Dendritic cell treated with granulocyte-macrophage colony-stimulating factor and Interleukin-4, amounts not matched to agents 40 ng/mL and 50 ng/mL, for 4 days (primary cell): ENCODE measurements at regions not wholly inside any gene's neighbourhood (a gene's known extent, or its start where the extent isn't known, plus 50 kb on each side); places are given as distances from the start of the nearest gene placed in this dataset.
"Not testable (repeated sequence)": the region's sequence is repeated elsewhere in the genome, so short reads cannot be mapped to it uniquely, and the experiment has no call there.

Experiments
- H3K27ac Mint-ChIP-seq: one replicate; pipeline ENCODE4 v1.8.0; 2022; ENCODE audit warnings: mild to moderate bottlenecking, mixed read lengths
- H3K27me3 Mint-ChIP-seq: one replicate; pipeline ENCODE4 v1.8.0; 2022; ENCODE audit warnings: mild to moderate bottlenecking, mixed read lengths
- H3K36me3 Mint-ChIP-seq: one replicate; pipeline ENCODE4 v1.8.0; 2022; ENCODE audit warnings: low read depth, mixed read lengths
- H3K4me1 Mint-ChIP-seq: one replicate; pipeline ENCODE4 v1.8.0; 2022; ENCODE audit warnings: low read depth, mixed read lengths
- H3K4me3 Mint-ChIP-seq: one replicate; pipeline ENCODE4 v1.8.0; 2022; ENCODE audit warnings: mild to moderate bottlenecking, moderate library complexity, mixed read lengths
- H3K9me3 Mint-ChIP-seq: one replicate; pipeline ENCODE4 v1.8.0; 2022; ENCODE audit warnings: mixed read lengths
- intact Hi-C: fragments of 100-400 bp; cut with micrococcal nuclease; formaldehyde crosslinking; loops from one replicate; pipeline ENCODE4 v1.15.0; 2022

- Mint-ChIP-seq H3K27ac (no peak overlapping the region), H3K4me3 (no peak overlapping the region), H3K4me1 (no peaks in the 10 kb centered on the region), H3K36me3 (no peaks in the 10 kb centered on the region), H3K9me3 (no peaks in the 10 kb centered on the region), H3K27me3 (peaks cover 2% of the 10 kb centered on the region)
- intact Hi-C loops = no loop called here
Observed at GRCh38 chr5:58185397-58185796, 274.5 kb downstream of the PLK2 start.

GRCh38 chr5:58184910-58185309, 275.0 kb downstream of the PLK2 start:
- H3K9me3 Mint-ChIP-seq = no peaks in the 10 kb centered on the region
- peaks cover 2% of the 10 kb centered on the region for H3K27me3 Mint-ChIP-seq
- H3K36me3 Mint-ChIP-seq = no peaks in the 10 kb centered on the region
- H3K27ac Mint-ChIP-seq = no peak overlapping the region
- no peak overlapping the region for H3K4me3 Mint-ChIP-seq
- intact Hi-C loops = no loop called here
- no peaks in the 10 kb centered on the region for H3K4me1 Mint-ChIP-seq

- Mint-ChIP-seq H3K4me3 (no peak overlapping the region), H3K4me1 (no peaks in the 10 kb centered on the region), H3K27ac (no peak overlapping the region), H3K36me3 (no peaks in the 10 kb centered on the region), H3K27me3 (peaks cover 2% of the 10 kb centered on the region), H3K9me3 (no peaks in the 10 kb centered on the region)
- intact Hi-C loops = no loop called here
Observed at GRCh38 chr5:58183786-58184085, 276.1 kb downstream of the PLK2 start.

- Mint-ChIP-seq H3K27ac (no peak overlapping the region), H3K9me3 (no peaks in the 10 kb centered on the region), H3K27me3 (peaks cover 2% of the 10 kb centered on the region), H3K36me3 (no peaks in the 10 kb centered on the region), H3K4me1 (no peaks in the 10 kb centered on the region), H3K4me3 (no peak overlapping the region)
- intact Hi-C loops = no loop called here
Observed at GRCh38 chr5:58183078-58183785, 276.7 kb downstream of the PLK2 start.

- H3K4me1 Mint-ChIP-seq = no peaks in the 10 kb centered on the region
- intact Hi-C loops = no loop called here
- H3K4me3 Mint-ChIP-seq = no peak overlapping the region
- H3K27me3 Mint-ChIP-seq = peaks cover 2% of the 10 kb centered on the region
- H3K36me3 Mint-ChIP-seq = no peaks in the 10 kb centered on the region
- no peaks in the 10 kb centered on the region for H3K9me3 Mint-ChIP-seq
- no peak overlapping the region for H3K27ac Mint-ChIP-seq
Observed at GRCh38 chr5:58182287-58182841, 277.5 kb downstream of the PLK2 start.

- Mint-ChIP-seq H3K4me3 (no peak overlapping the region), H3K4me1 (no peaks in the 10 kb centered on the region), H3K27ac (no peak overlapping the region), H3K27me3 (peaks cover 2% of the 10 kb centered on the region), H3K36me3 (no peaks in the 10 kb centered on the region), H3K9me3 (no peaks in the 10 kb centered on the region)
- intact Hi-C loops = no loop called here
Observed at GRCh38 chr5:58181578-58182286, 278.2 kb downstream of the PLK2 start.

GRCh38 chr5:58172946-58173345, 286.9 kb downstream of the PLK2 start:
- Mint-ChIP-seq H3K9me3 (no peaks in the 10 kb centered on the region), H3K27ac (no peak overlapping the region)

GRCh38 chr5:58165152-58165551, 294.7 kb downstream of the PLK2 start:
- Mint-ChIP-seq H3K4me3 (no peak overlapping the region), H3K36me3 (no peaks in the 10 kb centered on the region), H3K9me3 (peaks cover 17% of the 10 kb centered on the region), H3K27ac (no peak overlapping the region), H3K4me1 (no peaks in the 10 kb centered on the region), H3K27me3 (no peaks in the 10 kb centered on the region)
- intact Hi-C loops = no loop called here

More at GRCh38 chr5:58172946-58173345, 286.9 kb downstream of the PLK2 start:
- Mint-ChIP-seq H3K4me3 (no peak overlapping the region), H3K4me1 (no peaks in the 10 kb centered on the region), H3K36me3 (no peaks in the 10 kb centered on the region), H3K27me3 (no peaks in the 10 kb centered on the region)
- intact Hi-C loops = no loop called here

GRCh38 chr5:58161889-58162288, 298.0 kb downstream of the PLK2 start:
- H3K27me3 Mint-ChIP-seq, H3K4me3 Mint-ChIP-seq, H3K4me1 Mint-ChIP-seq, H3K36me3 Mint-ChIP-seq, H3K27ac Mint-ChIP-seq, intact Hi-C loops: not testable (repeated sequence)
- peaks cover 17% of the 10 kb centered on the region for H3K9me3 Mint-ChIP-seq

- Mint-ChIP-seq H3K4me1 (no peaks in the 10 kb centered on the region), H3K36me3 (no peaks in the 10 kb centered on the region), H3K9me3 (peaks cover 6% of the 10 kb centered on the region), H3K27ac (no peak overlapping the region), H3K27me3 (no peaks in the 10 kb centered on the region), H3K4me3 (no peak overlapping the region)
- intact Hi-C loops = no loop called here
Observed at GRCh38 chr5:58156973-58157701, 302.7 kb downstream of the PLK2 start.

- H3K4me1 Mint-ChIP-seq = no peaks in the 10 kb centered on the region
- intact Hi-C loops = no loop called here
- H3K36me3 Mint-ChIP-seq = no peaks in the 10 kb centered on the region
- H3K4me3 Mint-ChIP-seq = no peak overlapping the region
- no peaks in the 10 kb centered on the region for H3K9me3 Mint-ChIP-seq
- no peaks in the 10 kb centered on the region for H3K27me3 Mint-ChIP-seq
- no peak overlapping the region for H3K27ac Mint-ChIP-seq
Observed at GRCh38 chr5:58156361-58156760, 303.5 kb downstream of the PLK2 start.

GRCh38 chr5:58153255-58153654, 306.6 kb downstream of the PLK2 start:
- Mint-ChIP-seq H3K36me3 (no peaks in the 10 kb centered on the region), H3K27ac (no peak overlapping the region), H3K27me3 (no peaks in the 10 kb centered on the region), H3K4me1 (no peaks in the 10 kb centered on the region), H3K4me3 (no peak overlapping the region), H3K9me3 (no peaks in the 10 kb centered on the region)
- intact Hi-C loops = no loop called here

GRCh38 chr5:58151414-58151813, 308.5 kb downstream of the PLK2 start:
- Mint-ChIP-seq H3K27me3 (no peaks in the 10 kb centered on the region), H3K27ac (no peak overlapping the region), H3K4me1 (no peaks in the 10 kb centered on the region), H3K4me3 (no peak overlapping the region), H3K36me3 (no peaks in the 10 kb centered on the region), H3K9me3 (no peaks in the 10 kb centered on the region)
- intact Hi-C loops = no loop called here

- Mint-ChIP-seq H3K36me3 (no peaks in the 10 kb centered on the region), H3K27me3 (no peaks in the 10 kb centered on the region), H3K9me3 (no peaks in the 10 kb centered on the region), H3K4me3 (no peak overlapping the region), H3K27ac (no peak overlapping the region), H3K4me1 (no peaks in the 10 kb centered on the region)
- intact Hi-C loops = no loop called here
Observed at GRCh38 chr5:58150926-58151325, 309.0 kb downstream of the PLK2 start.
